HL-60 (cell line): ENCODE measurements at regions not wholly inside any gene's neighbourhood (a gene's known extent, or its start where the extent isn't known, plus 50 kb on each side); places are given as distances from the start of the nearest gene placed in this dataset.

Source experiments
- GABPA ChIP-seq: IDR thresholded peaks from 2 replicates; pipeline ENCODE4 v1.6.1; 2012; ENCODE audit warnings: low read depth
- POLR2AphosphoS5 ChIP-seq: IDR thresholded peaks from 2 replicates; pipeline ENCODE4 v1.6.1; 2012; ENCODE audit warnings: low read depth
- SPI1 ChIP-seq: IDR thresholded peaks from 2 replicates; pipeline ENCODE4 v1.6.1; 2012; ENCODE audit warnings: low read depth, mild to moderate bottlenecking, borderline replicate concordance
- TF ChIP-seq, protein P1 (sequence below): IDR thresholded peaks from one replicate; pipeline ENCODE4 v1.5.1; 2011; ENCODE audit warnings: low read length, control low read depth, inconsistent platforms; ENCODE audit not compliant: insufficient read depth

DNA sequence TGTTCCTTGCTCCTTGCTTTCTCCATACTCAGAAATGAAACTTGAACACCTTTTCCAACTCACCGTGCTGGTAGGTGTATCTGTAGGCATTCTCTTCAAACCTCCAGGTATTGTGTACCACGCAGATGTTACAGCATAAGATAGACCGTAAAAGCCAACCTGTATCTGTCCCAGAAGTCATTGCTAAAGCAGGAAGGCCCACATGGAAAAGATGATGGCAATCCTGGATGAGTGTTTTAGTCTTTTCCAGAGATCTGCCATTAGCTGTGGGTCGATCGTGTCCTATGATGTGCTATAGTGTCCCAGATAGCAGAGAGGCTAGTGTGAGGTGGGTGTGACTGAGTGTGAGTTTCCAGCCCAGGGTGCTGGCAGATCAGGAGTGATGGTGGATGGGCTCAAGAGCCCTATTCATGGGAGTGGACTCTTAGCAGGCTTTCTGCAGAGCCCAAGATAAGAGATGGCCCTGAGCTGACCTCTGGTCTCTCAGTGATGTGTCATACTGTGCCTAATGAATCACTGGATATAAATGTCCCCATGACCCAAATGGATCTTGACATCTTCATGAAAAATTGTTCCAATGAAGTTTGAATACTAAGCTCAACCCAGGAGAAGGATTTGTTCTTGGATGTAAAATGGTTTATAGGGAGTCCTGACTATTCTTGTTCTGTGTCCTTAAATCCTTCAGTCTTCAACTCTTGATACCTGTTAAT is 69.1 kb upstream of the WDR1 start:
- TF ChIP-seq, protein P1, sequence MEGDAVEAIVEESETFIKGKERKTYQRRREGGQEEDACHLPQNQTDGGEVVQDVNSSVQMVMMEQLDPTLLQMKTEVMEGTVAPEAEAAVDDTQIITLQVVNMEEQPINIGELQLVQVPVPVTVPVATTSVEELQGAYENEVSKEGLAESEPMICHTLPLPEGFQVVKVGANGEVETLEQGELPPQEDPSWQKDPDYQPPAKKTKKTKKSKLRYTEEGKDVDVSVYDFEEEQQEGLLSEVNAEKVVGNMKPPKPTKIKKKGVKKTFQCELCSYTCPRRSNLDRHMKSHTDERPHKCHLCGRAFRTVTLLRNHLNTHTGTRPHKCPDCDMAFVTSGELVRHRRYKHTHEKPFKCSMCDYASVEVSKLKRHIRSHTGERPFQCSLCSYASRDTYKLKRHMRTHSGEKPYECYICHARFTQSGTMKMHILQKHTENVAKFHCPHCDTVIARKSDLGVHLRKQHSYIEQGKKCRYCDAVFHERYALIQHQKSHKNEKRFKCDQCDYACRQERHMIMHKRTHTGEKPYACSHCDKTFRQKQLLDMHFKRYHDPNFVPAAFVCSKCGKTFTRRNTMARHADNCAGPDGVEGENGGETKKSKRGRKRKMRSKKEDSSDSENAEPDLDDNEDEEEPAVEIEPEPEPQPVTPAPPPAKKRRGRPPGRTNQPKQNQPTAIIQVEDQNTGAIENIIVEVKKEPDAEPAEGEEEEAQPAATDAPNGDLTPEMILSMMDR = no peak
- TF ChIP-seq SPI1 (no peak), POLR2AphosphoS5 (no peak), GABPA (no peak)
